Gastroesophageal sphincter (tissue), 3 donors: ENCODE measurements at regions not wholly inside any gene's neighbourhood (a gene's known extent, or its start where the extent isn't known, plus 50 kb on each side); places are given as distances from the start of the nearest gene placed in this dataset.

Experiments used
- POLR2A ChIP-seq, 2 donors: fragments of 450-650 bp; IDR thresholded peaks; one replicate each; pipeline ENCODE4 v1.6.1; 2017; ENCODE audit warnings: antibody characterized with exemption in 2 of 2, mild to moderate bottlenecking in 2 of 2, moderate library complexity in 1 of 2
- TF ChIP-seq, protein P1 (sequence below), 4 experiments: fragments of 200-600 bp in 2 of 4; fragments of 450-650 bp in 2 of 4; sonication (generic) in 1 of 4; IDR thresholded peaks; one replicate each; pipeline ENCODE4 v1.5.1; 2017 to 2019; ENCODE audit warnings: antibody characterized with exemption in 4 of 4, mild to moderate bottlenecking in 2 of 4, moderate library complexity in 2 of 4

DNA sequence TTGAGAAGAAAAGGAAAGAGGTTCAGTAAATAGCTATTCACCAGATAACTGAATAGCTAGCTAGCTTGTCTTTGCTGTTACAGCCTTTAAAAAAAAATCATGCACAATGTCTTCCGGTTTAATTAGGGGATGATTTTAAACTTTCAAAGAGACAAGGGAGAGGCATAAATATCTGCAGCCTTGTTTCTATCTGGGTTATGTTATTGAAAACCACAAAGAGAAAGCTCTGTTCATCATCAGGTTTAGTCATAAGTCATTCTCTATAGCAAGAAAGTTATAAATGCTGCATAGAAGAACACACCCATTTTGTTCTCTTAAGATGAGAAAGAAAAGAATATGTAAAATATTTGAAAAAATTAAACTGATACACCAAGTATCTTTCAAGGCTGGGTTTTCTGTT, 1046.9 kb downstream of the AACS start:
- TF ChIP-seq POLR2A (IDR thresholded peaks at IDR 0.05), result no peak
- TF ChIP-seq, protein P1, sequence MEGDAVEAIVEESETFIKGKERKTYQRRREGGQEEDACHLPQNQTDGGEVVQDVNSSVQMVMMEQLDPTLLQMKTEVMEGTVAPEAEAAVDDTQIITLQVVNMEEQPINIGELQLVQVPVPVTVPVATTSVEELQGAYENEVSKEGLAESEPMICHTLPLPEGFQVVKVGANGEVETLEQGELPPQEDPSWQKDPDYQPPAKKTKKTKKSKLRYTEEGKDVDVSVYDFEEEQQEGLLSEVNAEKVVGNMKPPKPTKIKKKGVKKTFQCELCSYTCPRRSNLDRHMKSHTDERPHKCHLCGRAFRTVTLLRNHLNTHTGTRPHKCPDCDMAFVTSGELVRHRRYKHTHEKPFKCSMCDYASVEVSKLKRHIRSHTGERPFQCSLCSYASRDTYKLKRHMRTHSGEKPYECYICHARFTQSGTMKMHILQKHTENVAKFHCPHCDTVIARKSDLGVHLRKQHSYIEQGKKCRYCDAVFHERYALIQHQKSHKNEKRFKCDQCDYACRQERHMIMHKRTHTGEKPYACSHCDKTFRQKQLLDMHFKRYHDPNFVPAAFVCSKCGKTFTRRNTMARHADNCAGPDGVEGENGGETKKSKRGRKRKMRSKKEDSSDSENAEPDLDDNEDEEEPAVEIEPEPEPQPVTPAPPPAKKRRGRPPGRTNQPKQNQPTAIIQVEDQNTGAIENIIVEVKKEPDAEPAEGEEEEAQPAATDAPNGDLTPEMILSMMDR (IDR thresholded peaks at IDR 0.05), result no peak
